ENCODE measurements at regions not wholly inside any gene's neighbourhood (a gene's known extent, or its start where the extent isn't known, plus 50 kb on each side); places are given as distances from the start of the nearest gene placed in this dataset.

GRCh38 chr18:24629921-24630320 is 169.5 kb downstream of the HRH4 start:
- POLR2A ChIA-PET: no interaction called here
- no peak overlapping the region for H3K27ac Mint-ChIP-seq
- CTCF ChIA-PET: no interaction called here
- H3K36me3 Mint-ChIP-seq (ENCODE audit: low read depth): no peaks in the 10 kb centered on the region
- no peaks in the 10 kb centered on the region for H3K4me1 Mint-ChIP-seq
- intact Hi-C loops (cut with micrococcal nuclease): no loop called here
- no peak for TF ChIP-seq CTCF (IDR thresholded peaks at IDR 0.05)
- H3K27me3 Mint-ChIP-seq: peaks cover 3% of the 10 kb centered on the region
- H3K9me3 Mint-ChIP-seq: no peaks in the 10 kb centered on the region
- no peak for ATAC-seq (ENCODE audit: low read depth)
- no peak overlapping the region for H3K4me3 Mint-ChIP-seq
- DNase-seq: no peak

GRCh38 chr18:24630346-24630880 is 170.0 kb downstream of the HRH4 start:
- intact Hi-C loops (cut with micrococcal nuclease): no loop called here
- Mint-ChIP-seq H3K4me3 (no peak overlapping the region), H3K27ac (no peak overlapping the region), H3K36me3 (ENCODE audit: low read depth) (no peaks in the 10 kb centered on the region), H3K4me1 (no peaks in the 10 kb centered on the region), H3K9me3 (no peaks in the 10 kb centered on the region), H3K27me3 (peaks cover 3% of the 10 kb centered on the region)
- POLR2A ChIA-PET: no interaction called here
- no peak for TF ChIP-seq CTCF (IDR thresholded peaks at IDR 0.05)
- CTCF ChIA-PET: no interaction called here
- ATAC-seq (ENCODE audit: low read depth): no peak
- DNase-seq: no peak

GRCh38 chr18:24631243-24632025 is 171.0 kb downstream of the HRH4 start:
- H3K36me3 Mint-ChIP-seq (ENCODE audit: low read depth): no peaks in the 10 kb centered on the region
- H3K4me1 Mint-ChIP-seq: no peaks in the 10 kb centered on the region
- intact Hi-C loops (cut with micrococcal nuclease): no loop called here
- no peak overlapping the region for H3K4me3 Mint-ChIP-seq
- ATAC-seq (ENCODE audit: low read depth) (no peak), DNase-seq (no peak)
- H3K9me3 Mint-ChIP-seq: no peaks in the 10 kb centered on the region
- H3K27me3 Mint-ChIP-seq: peaks cover 3% of the 10 kb centered on the region
- ChIA-PET CTCF (no interaction called here), POLR2A (no interaction called here)
- no peak for TF ChIP-seq CTCF (IDR thresholded peaks at IDR 0.05)
- H3K27ac Mint-ChIP-seq: no peak overlapping the region

- H3K27me3 Mint-ChIP-seq: peaks cover 3% of the 10 kb centered on the region
- intact Hi-C loops (cut with micrococcal nuclease): no loop called here
- no peak for DNase-seq
- no peaks in the 10 kb centered on the region for H3K36me3 Mint-ChIP-seq (ENCODE audit: low read depth)
- no peak for TF ChIP-seq CTCF (IDR thresholded peaks at IDR 0.05)
- CTCF ChIA-PET: no interaction called here
- H3K27ac Mint-ChIP-seq: no peak overlapping the region
- H3K4me1 Mint-ChIP-seq: no peaks in the 10 kb centered on the region
- ATAC-seq (ENCODE audit: low read depth): no peak
- no peaks in the 10 kb centered on the region for H3K9me3 Mint-ChIP-seq
- POLR2A ChIA-PET: no interaction called here
- H3K4me3 Mint-ChIP-seq: no peak overlapping the region
Observed at GRCh38 chr18:24632158-24632988, 171.9 kb downstream of the HRH4 start.

- Mint-ChIP-seq H3K4me3 (no peak overlapping the region), H3K27me3 (peaks cover 3% of the 10 kb centered on the region), H3K27ac (no peak overlapping the region), H3K36me3 (ENCODE audit: low read depth) (no peaks in the 10 kb centered on the region), H3K4me1 (no peaks in the 10 kb centered on the region), H3K9me3 (no peaks in the 10 kb centered on the region)
- CTCF ChIA-PET: no interaction called here
- TF ChIP-seq CTCF (IDR thresholded peaks at IDR 0.05): no peak
- ATAC-seq (ENCODE audit: low read depth) (no peak), DNase-seq (no peak)
- intact Hi-C loops (cut with micrococcal nuclease): no loop called here
- POLR2A ChIA-PET: no interaction called here
Observed at GRCh38 chr18:24633121-24633520, 172.7 kb downstream of the HRH4 start.

Measured in activated B cell treated with CpG ODN at 0.5 μM for 24 hours (primary cell).